Fibroblast of skin of scalp (primary cell): ENCODE measurements at regions not wholly inside any gene's neighbourhood (a gene's known extent, or its start where the extent isn't known, plus 50 kb on each side); places are given as distances from the start of the nearest gene placed in this dataset.
"Not testable (repeated sequence)": the region's sequence is repeated elsewhere in the genome, so short reads cannot be mapped to it uniquely, and the experiment has no call there.

Experiments used
- DNase-seq: peaks from one replicate; pipeline ENCODE4 v3.0.0-alpha.2; 2013

- DNase-seq = peak; percentile 8
Observed at GRCh38 chr6:18527836-18528743, 140.9 kb downstream of the RNF144B start.

GRCh38 chr6:18530201-18530600, 143.1 kb downstream of the RNF144B start:
- DNase-seq = no peak

- no peak for DNase-seq
Observed at GRCh38 chr6:18532139-18532538, 145.0 kb downstream of the RNF144B start.

GRCh38 chr6:18533793-18534192, 146.6 kb downstream of the RNF144B start:
- no peak for DNase-seq

GRCh38 chr6:18536591-18537055, 149.5 kb downstream of the RNF144B start:
- no peak for DNase-seq

GRCh38 chr6:18538315-18538714, 151.2 kb downstream of the RNF144B start:
- DNase-seq = no peak

GRCh38 chr6:18543051-18543450, 155.9 kb downstream of the RNF144B start:
- no peak for DNase-seq

- not testable (repeated sequence) for DNase-seq
Observed at GRCh38 chr6:18545142-18545541, 158.0 kb downstream of the RNF144B start.

GRCh38 chr6:18545726-18546125, 158.6 kb downstream of the RNF144B start:
- no peak for DNase-seq

GRCh38 chr6:18550119-18550518, 163.0 kb downstream of the RNF144B start:
- no peak for DNase-seq

GRCh38 chr6:18551228-18551627, 164.1 kb downstream of the RNF144B start:
- DNase-seq = peak; percentile 51

- DNase-seq = no peak
Observed at GRCh38 chr6:18555750-18556149, 168.6 kb downstream of the RNF144B start.

- DNase-seq = peak; percentile 7
Observed at GRCh38 chr6:18561037-18561750, 174.0 kb downstream of the RNF144B start.

- no peak for DNase-seq
Observed at GRCh38 chr6:18562726-18563125, 175.6 kb downstream of the RNF144B start.

- no peak for DNase-seq
Observed at GRCh38 chr6:18564775-18565174, 177.6 kb downstream of the RNF144B start.

- no peak for DNase-seq
Observed at GRCh38 chr6:18565231-18565630, 178.1 kb downstream of the RNF144B start.

- no peak for DNase-seq
Observed at GRCh38 chr6:18567380-18567779, 180.2 kb downstream of the RNF144B start.

GRCh38 chr6:18577491-18577890, 190.3 kb downstream of the RNF144B start:
- no peak for DNase-seq

- DNase-seq = no peak
Observed at GRCh38 chr6:18579166-18579565, 192.0 kb downstream of the RNF144B start.

GRCh38 chr6:18579869-18580268, 192.7 kb downstream of the RNF144B start:
- no peak for DNase-seq

- no peak for DNase-seq
Observed at GRCh38 chr6:18584372-18584771, 197.2 kb downstream of the RNF144B start.

GRCh38 chr6:18585032-18585573, 198.0 kb downstream of the RNF144B start:
- DNase-seq = peak; percentile 51

GRCh38 chr6:18586133-18586532, 199.0 kb downstream of the RNF144B start:
- DNase-seq = no peak
